ENCODE measurements at regions not wholly inside any gene's neighbourhood (a gene's known extent, or its start where the extent isn't known, plus 50 kb on each side); places are given as distances from the start of the nearest gene placed in this dataset.

GRCh38 chr7:149690688-149691446 is 82.5 kb downstream of the ZNF467 start:
- no peak overlapping the region for H3K4me3 ChIP-seq (replicated peaks in 1 of 3; ENCODE audit: insufficient read depth in 1 of 3, low read depth in 1 of 3, low read length in 3 of 3)
- TSS peak; percentile 100 for BruUV-seq (replicated peaks)
- H3K27ac ChIP-seq (ENCODE audit: insufficient read depth, low read depth, low read length) = no peak overlapping the region
- H3K4me1 ChIP-seq (ENCODE audit: control insufficient read depth, extremely low read depth, insufficient read depth, low read length) = no peaks in the 10 kb centered on the region
- FAIRE-seq (no peak), DNase-seq (ENCODE audit: low read depth, low spot score) (peak; percentile 3)
- no peak overlapping the region for H2AFZ ChIP-seq (ENCODE audit: low read depth, low read length)
- TF ChIP-seq MYC (IDR thresholded peaks at IDR 0.05; ENCODE audit: low read depth, low read length) (no peak), EZH2 (IDR thresholded peaks at IDR 0.05; ENCODE audit: borderline replicate concordance, low read depth, low read length, severe bottlenecking) (peak; percentile 34)
- H3K27me3 ChIP-seq (ENCODE audit: control insufficient read depth in 2 of 2, insufficient read depth in 2 of 2, low read length in 2 of 2) = peaks cover 10 to 21% of the 10 kb centered on the region in 2 experiments
- dilution Hi-C loops (cut with MboI; ENCODE audit: extremely low pct_ligation_motif_present, low sequenced_read_pairs) = no loop called here
- H3K4me2 ChIP-seq (ENCODE audit: insufficient read depth, low read length) = no peak overlapping the region
- no peaks in the 10 kb centered on the region for H3K79me2 ChIP-seq (ENCODE audit: control insufficient read depth, insufficient read depth, low read length)
- H4K20me1 ChIP-seq (replicated peaks; ENCODE audit: control insufficient read depth, extremely low read depth, insufficient read depth, low read length) = no peaks in the 10 kb centered on the region
- H3K36me3 ChIP-seq (ENCODE audit: control insufficient read depth in 2 of 2, extremely low read depth in 1 of 2, insufficient read depth in 2 of 2, low read length in 2 of 2) = no peaks in the 10 kb centered on the region
- no peaks in the 10 kb centered on the region for H3K9me1 ChIP-seq (replicated peaks; ENCODE audit: control insufficient read depth, extremely low read depth, insufficient read depth, low read length)
- H3K9ac ChIP-seq (replicated peaks; ENCODE audit: extremely low read depth, insufficient read depth, low read length) = no peak overlapping the region
- CTCF ChIA-PET = no interaction called here
- intact Hi-C loops (cut with micrococcal nuclease) = no loop called here
- no peaks in the 10 kb centered on the region for H3K9me3 ChIP-seq (replicated peaks; ENCODE audit: control insufficient read depth, insufficient read depth, low read length)
- POLR2A ChIA-PET = no interaction called here

- CTCF ChIA-PET = no interaction called here
- H3K27ac ChIP-seq (ENCODE audit: insufficient read depth, low read depth, low read length) = no peak overlapping the region
- no peak overlapping the region for H3K9ac ChIP-seq (replicated peaks; ENCODE audit: extremely low read depth, insufficient read depth, low read length)
- intact Hi-C loops (cut with micrococcal nuclease) (no loop called here), dilution Hi-C loops (cut with MboI; ENCODE audit: extremely low pct_ligation_motif_present, low sequenced_read_pairs) (no loop called here)
- no peak overlapping the region for H3K4me3 ChIP-seq (replicated peaks in 1 of 3; ENCODE audit: insufficient read depth in 1 of 3, low read depth in 1 of 3, low read length in 3 of 3)
- H3K27me3 ChIP-seq (ENCODE audit: control insufficient read depth in 2 of 2, insufficient read depth in 2 of 2, low read length in 2 of 2) = peaks cover 10 to 17% of the 10 kb centered on the region in 2 experiments
- no peaks in the 10 kb centered on the region for H3K79me2 ChIP-seq (ENCODE audit: control insufficient read depth, insufficient read depth, low read length)
- TF ChIP-seq MYC (IDR thresholded peaks at IDR 0.05; ENCODE audit: low read depth, low read length) (no peak), MAX (IDR thresholded peaks at IDR 0.05; ENCODE audit: insufficient read depth, insufficient read length) (no peak), POLR2AphosphoS5 (IDR thresholded peaks at IDR 0.05; ENCODE audit: insufficient read depth, low read depth, low read length) (no peak), FOS (IDR thresholded peaks at IDR 0.05; ENCODE audit: borderline replicate concordance, insufficient read depth, low read length) (no peak), CTCF (IDR thresholded peaks at IDR 0.05; ENCODE audit: extremely low read depth in 1 of 2, insufficient read depth in 1 of 2, low read depth in 1 of 2, low read length in 2 of 2) (no peak), EZH2 (IDR thresholded peaks at IDR 0.05; ENCODE audit: borderline replicate concordance, low read depth, low read length, severe bottlenecking) (no peak), JUN (IDR thresholded peaks at IDR 0.05; ENCODE audit: borderline replicate concordance, insufficient read depth, insufficient read length, low read depth) (no peak), POLR2A (IDR thresholded peaks at IDR 0.05; ENCODE audit: low read depth, low read length) (no peak), GATA2 (IDR thresholded peaks at IDR 0.05; ENCODE audit: insufficient read depth, insufficient read length, low read depth, low read length) (no peak)
- H3K36me3 ChIP-seq (ENCODE audit: control insufficient read depth in 2 of 2, extremely low read depth in 1 of 2, insufficient read depth in 2 of 2, low read length in 2 of 2) = no peaks in the 10 kb centered on the region
- POLR2A ChIA-PET = no interaction called here
- H3K4me2 ChIP-seq (ENCODE audit: insufficient read depth, low read length) = no peak overlapping the region
- H4K20me1 ChIP-seq (replicated peaks; ENCODE audit: control insufficient read depth, extremely low read depth, insufficient read depth, low read length) = no peaks in the 10 kb centered on the region
- no TSS peak for BruUV-seq (replicated peaks)
- DNase-seq (ENCODE audit: low read depth, low spot score) (no peak), FAIRE-seq (no peak)
- H3K4me1 ChIP-seq (ENCODE audit: control insufficient read depth, extremely low read depth, insufficient read depth, low read length) = no peaks in the 10 kb centered on the region
- H3K9me1 ChIP-seq (replicated peaks; ENCODE audit: control insufficient read depth, extremely low read depth, insufficient read depth, low read length) = no peaks in the 10 kb centered on the region
- H2AFZ ChIP-seq (ENCODE audit: low read depth, low read length) = no peak overlapping the region
- H3K9me3 ChIP-seq (replicated peaks; ENCODE audit: control insufficient read depth, insufficient read depth, low read length) = no peaks in the 10 kb centered on the region
Observed at GRCh38 chr7:149689291-149689721, 84.1 kb downstream of the ZNF467 start.
